ENCODE measurements at regions not wholly inside any gene's neighbourhood (a gene's known extent, or its start where the extent isn't known, plus 50 kb on each side); places are given as distances from the start of the nearest gene placed in this dataset.
"Not testable (repeated sequence)": the region's sequence is repeated elsewhere in the genome, so short reads cannot be mapped to it uniquely, and the experiment has no call there.

GRCh38 chr1:170789063-170789462 lies 125.1 kb downstream of the PRRX1 start:
- no peak for DNase-seq (ENCODE audit: low spot score)
- in situ Hi-C loops (cut with HindIII; ENCODE audit: low sequenced_read_pairs), result no loop called here

- in situ Hi-C loops (cut with HindIII; ENCODE audit: low sequenced_read_pairs), result no loop called here
- DNase-seq (ENCODE audit: low spot score), result no peak
Observed at GRCh38 chr1:170790175-170790574, 126.2 kb downstream of the PRRX1 start.

GRCh38 chr1:170790651-170791071 lies 126.7 kb downstream of the PRRX1 start:
- in situ Hi-C loops (cut with HindIII; ENCODE audit: low sequenced_read_pairs), result no loop called here
- DNase-seq (ENCODE audit: low spot score), result no peak

GRCh38 chr1:170791941-170792340 lies 128.0 kb downstream of the PRRX1 start:
- in situ Hi-C loops (cut with HindIII; ENCODE audit: low sequenced_read_pairs), result no loop called here
- no peak for DNase-seq (ENCODE audit: low spot score)

GRCh38 chr1:170800265-170800664 lies 135.1 kb upstream of the MROH9 start:
- in situ Hi-C loops (cut with HindIII; ENCODE audit: low sequenced_read_pairs), result no loop called here
- no peak for DNase-seq (ENCODE audit: low spot score)

- in situ Hi-C loops (cut with HindIII; ENCODE audit: low sequenced_read_pairs), result no loop called here
Observed at GRCh38 chr1:170800812-170801211, 134.5 kb upstream of the MROH9 start.

GRCh38 chr1:170803711-170804110 lies 131.6 kb upstream of the MROH9 start:
- in situ Hi-C loops (cut with HindIII; ENCODE audit: low sequenced_read_pairs), result no loop called here
- DNase-seq (ENCODE audit: low spot score), result no peak

More at GRCh38 chr1:170800812-170801211, 134.5 kb upstream of the MROH9 start:
- no peak for DNase-seq (ENCODE audit: low spot score)

- DNase-seq (ENCODE audit: low spot score), result no peak
- in situ Hi-C loops (cut with HindIII; ENCODE audit: low sequenced_read_pairs), result no loop called here
Observed at GRCh38 chr1:170804419-170804818, 130.9 kb upstream of the MROH9 start.

GRCh38 chr1:170804879-170805278 lies 130.5 kb upstream of the MROH9 start:
- in situ Hi-C loops (cut with HindIII; ENCODE audit: low sequenced_read_pairs), result no loop called here
- no peak for DNase-seq (ENCODE audit: low spot score)

DNA sequence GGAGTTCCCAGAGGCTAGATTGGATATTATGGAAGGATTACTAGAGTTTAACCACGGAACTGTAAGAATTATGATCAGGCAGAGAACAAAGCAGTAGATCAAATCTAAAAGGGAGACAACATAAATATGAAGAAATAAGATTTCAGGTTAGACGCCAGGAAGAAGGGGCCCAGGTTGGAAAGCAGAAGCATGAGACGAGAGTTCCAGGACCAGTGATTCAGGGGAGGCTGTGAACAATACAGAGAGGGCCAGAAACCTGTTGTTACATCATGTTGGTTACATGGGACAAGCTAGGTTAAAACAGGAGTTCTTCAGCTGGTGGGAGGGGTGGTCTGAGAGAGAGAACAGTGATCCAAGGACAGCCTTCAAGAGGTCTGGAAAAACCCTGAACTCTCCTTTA lies 128.4 kb upstream of the MROH9 start:
- in situ Hi-C loops (cut with HindIII; ENCODE audit: low sequenced_read_pairs), result no loop called here
- no peak for DNase-seq (ENCODE audit: low spot score)

DNA sequence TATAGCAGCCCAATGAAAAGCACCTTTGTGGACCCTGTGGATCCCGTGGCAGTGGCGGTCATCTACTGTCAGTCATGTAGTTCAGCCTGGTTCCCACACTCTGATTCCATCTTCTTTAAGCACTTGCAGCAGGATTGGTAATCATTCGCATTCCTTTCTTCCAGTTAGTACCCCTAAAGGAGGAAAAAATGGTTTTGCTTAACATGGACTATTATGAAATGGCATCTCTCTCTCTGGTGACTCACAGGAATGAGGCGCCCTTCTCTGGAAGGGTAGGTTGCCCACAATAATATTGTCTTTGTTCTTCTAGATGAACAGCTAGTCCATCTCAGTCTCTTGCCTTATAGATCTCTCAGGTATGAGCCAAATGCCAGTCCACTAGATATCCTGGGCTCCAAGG lies 127.9 kb upstream of the MROH9 start:
- in situ Hi-C loops (cut with HindIII; ENCODE audit: low sequenced_read_pairs), result no loop called here
- no peak for DNase-seq (ENCODE audit: low spot score)

DNA sequence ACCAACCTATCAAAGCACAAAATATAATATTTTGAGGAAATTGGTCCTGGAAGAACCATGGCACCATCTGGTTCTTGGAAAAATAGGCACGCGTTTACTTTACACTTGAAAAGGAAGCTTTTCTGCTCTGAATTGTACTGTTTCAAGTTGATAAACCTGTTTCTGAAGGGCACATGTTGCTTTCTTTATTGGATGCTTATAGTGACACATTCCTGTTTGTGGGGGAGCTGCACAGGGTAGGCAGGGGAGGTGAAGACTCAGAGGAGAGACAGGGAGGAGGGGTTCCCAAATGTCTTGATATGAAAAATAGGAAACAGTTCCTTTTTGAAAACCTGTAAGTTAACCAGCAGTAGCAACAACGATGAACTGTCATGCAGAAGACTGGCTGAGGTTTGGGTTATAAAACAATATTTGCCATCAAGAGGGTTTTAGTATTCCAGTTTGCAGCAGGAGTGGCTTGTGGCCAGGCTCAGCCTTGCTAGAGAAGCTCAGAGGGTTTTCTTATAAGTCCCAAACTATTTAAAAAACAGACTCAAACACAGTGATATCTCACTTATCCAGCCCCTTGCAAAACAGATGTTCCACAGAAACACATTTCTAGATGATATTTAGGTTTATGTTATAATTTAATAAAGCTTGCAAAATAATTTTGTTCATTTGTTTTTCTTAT lies 127.0 kb upstream of the MROH9 start:
- in situ Hi-C loops (cut with HindIII; ENCODE audit: low sequenced_read_pairs), result no loop called here

DNA sequence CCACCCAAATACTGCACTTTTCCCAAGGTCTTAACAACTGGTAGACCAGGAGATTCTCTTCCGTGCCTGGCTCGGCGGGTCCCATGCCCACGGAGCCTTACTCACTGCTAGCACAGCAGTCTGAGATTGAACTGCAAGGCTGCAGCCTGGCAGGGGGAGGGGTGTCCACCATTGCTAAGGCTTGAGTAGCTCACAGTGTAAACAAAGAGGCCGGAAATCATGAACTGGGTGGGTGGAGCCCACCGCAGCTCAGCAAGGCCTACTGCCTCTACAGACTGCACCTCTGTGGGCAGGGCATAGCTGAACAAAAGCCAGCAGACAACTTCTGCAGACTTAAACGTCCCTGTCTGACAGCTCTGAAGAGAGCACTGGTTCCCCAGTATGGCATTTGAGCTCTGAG lies 124.3 kb upstream of the MROH9 start:
- DNase-seq (ENCODE audit: low spot score); in situ Hi-C loops (cut with HindIII; ENCODE audit: low sequenced_read_pairs): not testable (repeated sequence)

More for the DNA sequence above, 127.0 kb upstream of the MROH9 start:
- no peak for DNase-seq (ENCODE audit: low spot score)

- DNase-seq (ENCODE audit: low spot score), result no peak
- in situ Hi-C loops (cut with HindIII; ENCODE audit: low sequenced_read_pairs), result no loop called here
Observed at GRCh38 chr1:170819781-170820180, 115.6 kb upstream of the MROH9 start.

DNA sequence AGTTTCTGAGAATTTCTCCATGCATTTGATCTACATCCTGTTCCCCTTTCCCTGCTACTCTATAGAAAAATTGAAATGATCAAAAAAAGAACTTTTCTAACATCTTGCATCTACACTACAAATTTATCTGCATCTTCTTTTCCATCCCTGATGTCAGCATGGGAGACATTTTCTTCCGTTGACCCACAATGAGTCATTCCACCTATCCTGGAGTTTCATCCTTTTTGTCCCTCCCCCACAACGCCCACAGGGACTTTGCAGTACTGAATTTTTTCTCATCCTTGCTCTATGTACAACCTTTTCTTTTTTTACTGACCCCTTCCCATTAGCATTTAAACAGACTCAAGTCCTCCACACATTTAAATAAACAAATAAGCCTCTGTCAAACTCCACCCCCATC lies 112.2 kb upstream of the MROH9 start:
- no peak for DNase-seq (ENCODE audit: low spot score)

DNA sequence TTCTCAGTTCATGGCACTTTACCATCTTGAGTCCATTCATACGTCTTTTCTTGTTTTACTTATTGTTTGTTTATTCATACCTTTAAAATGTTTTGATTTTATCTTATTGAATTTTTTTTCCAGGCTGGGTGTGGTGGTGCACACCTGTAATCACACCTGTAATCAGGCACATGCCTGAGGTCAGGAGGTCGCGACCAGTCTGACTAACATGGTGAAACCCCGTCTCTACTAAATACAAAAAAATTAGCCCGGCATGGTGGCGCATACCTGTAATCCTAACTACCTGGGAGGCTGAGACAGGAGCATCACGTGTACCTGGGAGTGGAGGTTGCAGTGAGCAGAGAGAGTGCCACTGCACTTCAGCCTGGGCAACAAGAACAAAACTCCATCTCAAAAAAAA lies 104.1 kb upstream of the MROH9 start:
- no peak for DNase-seq (ENCODE audit: low spot score)
- in situ Hi-C loops (cut with HindIII; ENCODE audit: low sequenced_read_pairs), result no loop called here

More for the DNA sequence above, 112.2 kb upstream of the MROH9 start:
- in situ Hi-C loops (cut with HindIII; ENCODE audit: low sequenced_read_pairs), result no loop called here

DNA sequence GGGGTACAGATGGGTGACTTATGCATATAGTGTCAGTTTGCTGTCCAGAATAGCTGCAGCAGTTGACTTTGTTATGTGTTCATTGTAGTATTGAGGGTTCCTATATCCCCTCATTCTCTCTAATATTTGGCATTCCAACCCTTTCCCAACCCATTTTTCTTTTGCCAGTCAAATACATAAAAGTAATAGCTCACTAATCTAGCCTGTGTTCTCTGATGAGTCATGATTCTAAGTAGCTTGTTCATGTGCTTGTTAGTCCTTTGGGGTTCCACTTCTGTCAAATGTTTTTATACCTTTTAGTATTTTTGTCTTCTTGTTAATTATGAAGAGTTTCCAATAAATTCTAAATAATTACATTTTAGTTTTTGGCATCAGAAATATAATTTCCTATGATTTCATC lies 99.2 kb upstream of the MROH9 start:
- in situ Hi-C loops (cut with HindIII; ENCODE audit: low sequenced_read_pairs), result no loop called here
- DNase-seq (ENCODE audit: low spot score), result no peak

DNA sequence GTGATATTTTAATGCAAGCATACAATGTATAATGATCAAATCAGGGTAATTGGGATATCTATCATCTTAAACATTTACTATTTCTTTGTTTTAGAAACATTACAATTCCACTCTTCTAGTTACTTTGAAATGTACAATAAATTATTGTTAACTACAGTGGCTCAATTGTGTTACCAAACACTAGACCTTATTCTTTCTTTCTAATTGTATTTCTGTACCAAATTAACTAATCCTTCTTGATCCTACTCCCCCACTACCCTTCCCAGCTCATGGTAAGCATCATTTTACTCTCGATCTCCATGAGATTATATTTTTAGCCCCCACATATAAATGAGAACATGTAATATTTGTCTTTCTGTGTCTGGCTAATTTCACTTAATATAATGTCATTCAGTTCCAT lies 95.0 kb upstream of the MROH9 start:
- in situ Hi-C loops (cut with HindIII; ENCODE audit: low sequenced_read_pairs), result no loop called here
- no peak for DNase-seq (ENCODE audit: low spot score)

DNA sequence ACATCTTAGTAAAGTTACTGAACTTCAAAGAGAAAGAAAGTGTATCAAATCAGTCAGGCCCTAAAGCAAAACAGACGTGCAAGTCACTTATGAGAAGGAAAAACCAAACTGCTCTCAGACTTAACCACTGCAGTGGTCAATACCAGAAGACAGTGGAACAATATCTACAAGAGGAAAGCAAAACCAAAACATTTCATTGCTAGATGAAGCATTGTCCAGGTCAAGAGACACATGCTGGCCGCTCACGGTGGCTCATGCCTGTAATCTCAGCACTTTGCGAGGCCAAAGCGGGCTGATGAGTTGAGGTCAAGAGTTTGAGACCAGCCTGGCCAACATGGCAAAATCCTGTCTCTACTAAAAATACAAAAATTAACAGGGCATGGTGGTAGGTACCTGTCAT lies 82.0 kb upstream of the MROH9 start:
- in situ Hi-C loops (cut with HindIII; ENCODE audit: low sequenced_read_pairs), result no loop called here
- no peak for DNase-seq (ENCODE audit: low spot score)

GRCh38 chr1:170853867-170854266 lies 81.5 kb upstream of the MROH9 start:
- in situ Hi-C loops (cut with HindIII; ENCODE audit: low sequenced_read_pairs), result no loop called here
- no peak for DNase-seq (ENCODE audit: low spot score)

GRCh38 chr1:170854677-170855076 lies 80.7 kb upstream of the MROH9 start:
- in situ Hi-C loops (cut with HindIII; ENCODE audit: low sequenced_read_pairs), result no loop called here
- DNase-seq (ENCODE audit: low spot score), result no peak

GRCh38 chr1:170856455-170856854 lies 78.9 kb upstream of the MROH9 start:
- no peak for DNase-seq (ENCODE audit: low spot score)
- in situ Hi-C loops (cut with HindIII; ENCODE audit: low sequenced_read_pairs), result no loop called here
